GM18858 (cell line): ENCODE measurements at regions not wholly inside any gene's neighbourhood (a gene's known extent, or its start where the extent isn't known, plus 50 kb on each side); places are given as distances from the start of the nearest gene placed in this dataset.
"Not testable (repeated sequence)": the region's sequence is repeated elsewhere in the genome, so short reads cannot be mapped to it uniquely, and the experiment has no call there.

ENCODE experiments used
- ATAC-seq: cut with Tn5 transposase; IDR thresholded peaks from one replicate; pipeline ENCODE4 v1.9.1; 2021; ENCODE audit not compliant: unreplicated experiment

- ATAC-seq: no peak
These were observed 86.4 kb upstream of the KIF5B start for GRCh38 chr10:32142646-32143045.

GRCh38 chr10:32141018-32141807 is 85.0 kb upstream of the KIF5B start:
- no peak for ATAC-seq

GRCh38 chr10:32140403-32140802 is 84.2 kb upstream of the KIF5B start:
- ATAC-seq: no peak

- ATAC-seq: no peak
These were observed 83.2 kb upstream of the KIF5B start for GRCh38 chr10:32139223-32140073.

- not testable (repeated sequence) for ATAC-seq
These were observed 80.7 kb upstream of the KIF5B start for GRCh38 chr10:32136927-32137326.

- not testable (repeated sequence) for ATAC-seq
These were observed 79.6 kb upstream of the KIF5B start for GRCh38 chr10:32135796-32136195.

- no peak for ATAC-seq
These were observed 76.2 kb upstream of the KIF5B start for GRCh38 chr10:32132357-32132946.

DNA sequence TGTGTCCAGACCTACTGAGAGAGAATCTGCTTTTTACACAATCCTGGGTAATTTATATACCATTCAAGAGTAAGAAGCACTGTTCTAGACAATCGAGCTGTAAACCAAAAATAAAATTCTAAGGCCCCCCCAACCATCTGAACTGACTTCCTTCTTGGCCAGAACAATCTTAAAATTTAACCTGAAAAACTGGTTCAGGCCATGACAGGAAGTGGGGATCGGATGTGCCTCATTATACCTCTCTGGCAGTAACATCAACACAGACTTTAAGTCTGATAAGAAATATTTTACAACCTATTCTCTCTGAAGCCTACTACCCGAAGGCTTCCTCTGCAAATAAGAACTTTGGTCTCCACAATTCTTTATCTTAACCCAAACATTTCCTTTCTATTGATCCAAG is 75.2 kb upstream of the KIF5B start:
- ATAC-seq: no peak

GRCh38 chr10:32130788-32131187 is 74.6 kb upstream of the KIF5B start:
- ATAC-seq: no peak

- ATAC-seq: no peak
These were observed 68.8 kb upstream of the KIF5B start for GRCh38 chr10:32125023-32125422.

GRCh38 chr10:32123021-32123420 is 66.8 kb upstream of the KIF5B start:
- no peak for ATAC-seq

GRCh38 chr10:32121648-32122047 is 65.4 kb upstream of the KIF5B start:
- ATAC-seq: no peak

DNA sequence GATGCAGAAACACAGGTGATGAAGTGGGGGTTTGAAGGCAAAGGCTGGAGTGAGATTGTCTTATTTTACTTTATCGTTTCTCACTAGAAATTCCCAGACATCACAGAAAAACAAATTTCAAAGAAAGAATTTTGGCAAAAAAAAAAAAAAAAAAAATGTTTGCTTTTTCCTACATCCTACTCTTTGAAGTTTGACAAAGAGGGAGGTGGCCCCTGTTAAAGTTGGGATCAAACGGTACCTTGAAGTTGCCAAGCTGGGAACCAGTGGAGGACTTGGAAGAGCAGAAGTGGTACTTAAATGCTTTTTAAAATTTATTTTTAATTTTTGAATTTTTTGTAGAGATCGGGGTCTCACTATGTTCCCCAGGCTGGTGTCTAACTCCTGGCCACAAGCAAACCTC is 63.9 kb upstream of the KIF5B start:
- no peak for ATAC-seq

GRCh38 chr10:32114508-32114907 is 58.3 kb upstream of the KIF5B start:
- ATAC-seq: no peak

GRCh38 chr10:32112055-32112454 is 55.8 kb upstream of the KIF5B start:
- no peak for ATAC-seq

- ATAC-seq: no peak
These were observed 55.4 kb upstream of the KIF5B start for GRCh38 chr10:32111585-32111984.

DNA sequence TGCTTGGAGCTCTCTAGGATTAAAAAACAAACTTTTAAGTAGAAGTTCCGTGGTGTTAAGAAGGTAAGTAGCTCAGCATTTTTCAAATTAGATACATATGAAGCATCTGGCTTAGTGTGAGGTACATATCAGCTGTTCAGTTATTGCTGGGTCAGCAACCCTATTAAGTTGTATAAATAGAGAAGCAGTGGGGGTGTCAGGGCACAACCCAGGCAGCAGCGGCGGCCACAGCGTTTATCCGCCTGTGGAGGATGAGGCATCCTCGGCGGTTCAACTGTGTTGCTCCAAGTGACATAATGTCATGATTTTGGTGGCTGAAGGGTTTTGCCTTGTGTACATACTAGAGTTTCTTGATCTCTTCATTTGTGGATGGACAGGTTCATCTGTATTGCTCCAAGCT is 54.6 kb upstream of the KIF5B start:
- ATAC-seq: no peak

DNA sequence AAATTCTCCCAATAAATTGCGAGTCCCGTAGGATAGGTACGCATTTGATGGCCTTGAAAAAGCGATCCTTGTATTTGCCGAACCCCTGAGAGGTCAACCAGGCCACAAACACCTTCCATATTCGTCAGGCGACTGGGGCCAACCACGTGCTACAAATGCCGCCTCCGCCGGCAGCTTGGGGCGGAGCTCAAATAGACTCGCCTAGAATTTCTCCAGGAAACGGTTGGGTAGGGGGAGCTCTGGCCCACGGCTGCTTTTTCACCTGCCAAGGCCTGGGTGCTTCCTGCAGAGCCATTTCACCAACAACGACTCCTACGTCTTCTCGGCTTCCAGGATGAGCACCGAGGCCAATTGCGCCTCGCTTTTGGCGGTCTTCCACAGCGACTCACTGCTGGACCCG is 53.4 kb upstream of the KIF5B start:
- no peak for ATAC-seq
